SH-SY5Y (cell line): ENCODE measurements at regions not wholly inside any gene's neighbourhood (a gene's known extent, or its start where the extent isn't known, plus 50 kb on each side); places are given as distances from the start of the nearest gene placed in this dataset.

ENCODE experiments used
- GATA2 ChIP-seq: IDR thresholded peaks from 2 replicates; pipeline ENCODE4 v1.6.1; 2011; ENCODE audit warnings: mild to moderate bottlenecking, low read depth, low read length
- GATA3 ChIP-seq: IDR thresholded peaks from 2 replicates; pipeline ENCODE4 v1.6.1; 2011; ENCODE audit warnings: low read depth, mild to moderate bottlenecking, low read length, moderate library complexity

GRCh38 chr1:4984841-4985240 is 330.4 kb downstream of the AJAP1 start:
- TF ChIP-seq GATA3: no peak
- no peak for TF ChIP-seq GATA2
